ENCODE measurements at regions not wholly inside any gene's neighbourhood (a gene's known extent, or its start where the extent isn't known, plus 50 kb on each side); places are given as distances from the start of the nearest gene placed in this dataset.
"Not testable (repeated sequence)": the region's sequence is repeated elsewhere in the genome, so short reads cannot be mapped to it uniquely, and the experiment has no call there.

- no peak for DNase-seq (ENCODE audit: low spot score)
These were observed 124.7 kb upstream of the GATA6 start for GRCh38 chr18:22044474-22045220.

GRCh38 chr18:22045221-22045918 is 124.0 kb upstream of the GATA6 start:
- DNase-seq (ENCODE audit: low spot score): no peak

GRCh38 chr18:22046473-22046872 is 122.9 kb upstream of the GATA6 start:
- no peak for DNase-seq (ENCODE audit: low spot score)

- DNase-seq (ENCODE audit: low spot score): no peak
These were observed 121.9 kb upstream of the GATA6 start for GRCh38 chr18:22047485-22047884.

- DNase-seq (ENCODE audit: low spot score): no peak
These were observed 121.2 kb upstream of the GATA6 start for GRCh38 chr18:22048221-22048620.

GRCh38 chr18:22048932-22049615 is 120.3 kb upstream of the GATA6 start:
- DNase-seq (ENCODE audit: low spot score): no peak

GRCh38 chr18:22052405-22053105 is 116.8 kb upstream of the GATA6 start:
- DNase-seq (ENCODE audit: low spot score): no peak

GRCh38 chr18:22055466-22056238 is 113.7 kb upstream of the GATA6 start:
- DNase-seq (ENCODE audit: low spot score): no peak

GRCh38 chr18:22056950-22057349 is 112.4 kb upstream of the GATA6 start:
- DNase-seq (ENCODE audit: low spot score): no peak

GRCh38 chr18:22057908-22058527 is 111.4 kb upstream of the GATA6 start:
- DNase-seq (ENCODE audit: low spot score): no peak

- DNase-seq (ENCODE audit: low spot score): no peak
These were observed 109.0 kb upstream of the GATA6 start for GRCh38 chr18:22060361-22060760.

GRCh38 chr18:22063102-22063501 is 106.3 kb upstream of the GATA6 start:
- no peak for DNase-seq (ENCODE audit: low spot score)

GRCh38 chr18:22063672-22064071 is 105.7 kb upstream of the GATA6 start:
- DNase-seq (ENCODE audit: low spot score): no peak

- DNase-seq (ENCODE audit: low spot score): no peak
These were observed 104.8 kb upstream of the GATA6 start for GRCh38 chr18:22064581-22064980.

GRCh38 chr18:22065311-22065710 is 104.1 kb upstream of the GATA6 start:
- DNase-seq (ENCODE audit: low spot score): no peak

GRCh38 chr18:22066083-22066485 is 103.3 kb upstream of the GATA6 start:
- DNase-seq (ENCODE audit: low spot score): no peak

- no peak for DNase-seq (ENCODE audit: low spot score)
These were observed 102.3 kb upstream of the GATA6 start for GRCh38 chr18:22067109-22067508.

GRCh38 chr18:22067682-22068081 is 101.7 kb upstream of the GATA6 start:
- no peak for DNase-seq (ENCODE audit: low spot score)

- not testable (repeated sequence) for DNase-seq (ENCODE audit: low spot score)
These were observed 100.6 kb upstream of the GATA6 start for GRCh38 chr18:22068784-22069183.

- no peak for DNase-seq (ENCODE audit: low spot score)
These were observed 99.5 kb upstream of the GATA6 start for GRCh38 chr18:22069916-22070315.

GRCh38 chr18:22073411-22073810 is 96.0 kb upstream of the GATA6 start:
- DNase-seq (ENCODE audit: low spot score): no peak

Measured in D341Med (cell line).